Fibroblast of pulmonary artery (primary cell): ENCODE measurements at regions not wholly inside any gene's neighbourhood (a gene's known extent, or its start where the extent isn't known, plus 50 kb on each side); places are given as distances from the start of the nearest gene placed in this dataset.

Experiments used
- DNase-seq: peaks from one replicate; pipeline ENCODE4 v3.0.0-alpha.2; 2010; ENCODE audit warnings: low read depth
- H3K4me3 ChIP-seq: replicated peaks from 2 replicates; pipeline ENCODE4 v1.5.1; 2011; ENCODE audit warnings: low read depth, mild to moderate bottlenecking, control low read depth, low read length, moderate library complexity
- CTCF ChIP-seq: IDR thresholded peaks from 2 replicates; pipeline ENCODE4 v1.5.1; 2011; ENCODE audit warnings: mild to moderate bottlenecking, control low read depth, low read length, inconsistent platforms; ENCODE audit errors: missing control alignments

DNA sequence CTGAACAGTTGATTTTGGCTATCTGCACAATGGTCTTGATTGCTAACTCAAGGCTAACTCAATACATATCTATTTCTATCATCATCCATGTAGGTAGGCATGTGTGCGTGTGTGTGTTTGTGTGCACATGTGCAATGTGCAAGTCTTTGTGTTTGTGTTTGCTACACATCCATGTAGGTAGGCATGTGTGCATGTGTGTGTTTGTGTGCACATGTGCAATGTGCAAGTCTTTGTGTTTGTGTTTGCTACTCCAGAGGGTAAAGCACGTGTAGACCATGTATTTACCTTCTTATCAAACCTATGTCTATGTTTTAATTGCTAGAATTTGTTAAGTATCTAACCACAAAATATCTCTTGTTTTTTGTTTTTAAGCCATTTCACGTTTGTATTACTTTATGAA is 962.6 kb downstream of the LRFN5 start:
- H3K4me3 ChIP-seq, result no peak overlapping the region
- no peak for TF ChIP-seq CTCF
- no peak for DNase-seq

GRCh38 chr14:42565556-42565955 is 958.9 kb downstream of the LRFN5 start:
- no peak for TF ChIP-seq CTCF
- DNase-seq, result no peak
- no peak overlapping the region for H3K4me3 ChIP-seq

GRCh38 chr14:42563313-42563712 is 956.6 kb downstream of the LRFN5 start:
- no peak for DNase-seq
- TF ChIP-seq CTCF, result no peak

DNA sequence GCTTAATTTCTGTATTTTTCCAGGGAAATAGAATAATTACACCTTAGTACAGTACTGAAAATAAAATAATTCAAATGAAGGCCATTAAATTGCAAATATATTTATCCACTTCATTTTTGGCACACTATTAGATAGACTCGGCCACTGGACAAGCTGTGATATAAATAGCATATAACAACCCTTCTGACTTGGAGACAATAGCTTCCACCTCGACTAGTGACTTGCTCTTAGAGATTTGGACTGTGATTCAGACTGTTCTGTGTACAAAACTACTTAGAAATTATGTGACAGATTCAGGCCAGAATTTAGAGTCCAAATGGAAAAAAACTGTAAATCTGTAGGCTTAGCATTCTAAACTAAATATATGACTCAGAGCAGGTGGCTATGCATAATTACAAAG is 949.9 kb downstream of the LRFN5 start:
- no peak overlapping the region for H3K4me3 ChIP-seq
- no peak for TF ChIP-seq CTCF
- no peak for DNase-seq

More at GRCh38 chr14:42563313-42563712, 956.6 kb downstream of the LRFN5 start:
- no peak overlapping the region for H3K4me3 ChIP-seq

GRCh38 chr14:42555365-42555764 is 948.7 kb downstream of the LRFN5 start:
- no peak overlapping the region for H3K4me3 ChIP-seq
- DNase-seq, result no peak
- no peak for TF ChIP-seq CTCF

GRCh38 chr14:42554091-42554490 is 947.4 kb downstream of the LRFN5 start:
- no peak for DNase-seq
- no peak overlapping the region for H3K4me3 ChIP-seq
- TF ChIP-seq CTCF, result no peak

DNA sequence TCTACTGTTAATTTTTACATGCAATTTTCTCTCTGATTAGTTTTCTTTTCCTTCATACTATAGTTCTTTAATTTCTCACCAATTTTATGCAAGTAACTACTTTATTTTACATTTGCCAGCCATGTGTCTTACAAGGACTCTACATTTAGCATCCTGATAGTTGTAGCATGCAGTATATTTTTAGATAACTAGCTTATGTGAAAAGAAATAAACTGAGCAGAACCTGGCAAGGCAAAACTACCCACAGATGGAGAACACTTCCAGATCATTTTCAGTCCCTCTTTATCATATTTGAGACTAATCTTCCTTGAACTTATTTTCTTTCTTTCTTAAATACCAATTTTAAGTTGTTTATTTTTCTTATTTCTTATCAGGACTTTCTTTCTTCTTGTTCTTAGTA is 943.6 kb downstream of the LRFN5 start:
- DNase-seq, result no peak
- TF ChIP-seq CTCF, result no peak
- no peak overlapping the region for H3K4me3 ChIP-seq
